ENCODE measurements at regions not wholly inside any gene's neighbourhood (a gene's known extent, or its start where the extent isn't known, plus 50 kb on each side); places are given as distances from the start of the nearest gene placed in this dataset.

- no peak for TF ChIP-seq STAT3 (IDR thresholded peaks at IDR 0.05; ENCODE audit: low read depth, low read length)
- TF ChIP-seq, protein P1, sequence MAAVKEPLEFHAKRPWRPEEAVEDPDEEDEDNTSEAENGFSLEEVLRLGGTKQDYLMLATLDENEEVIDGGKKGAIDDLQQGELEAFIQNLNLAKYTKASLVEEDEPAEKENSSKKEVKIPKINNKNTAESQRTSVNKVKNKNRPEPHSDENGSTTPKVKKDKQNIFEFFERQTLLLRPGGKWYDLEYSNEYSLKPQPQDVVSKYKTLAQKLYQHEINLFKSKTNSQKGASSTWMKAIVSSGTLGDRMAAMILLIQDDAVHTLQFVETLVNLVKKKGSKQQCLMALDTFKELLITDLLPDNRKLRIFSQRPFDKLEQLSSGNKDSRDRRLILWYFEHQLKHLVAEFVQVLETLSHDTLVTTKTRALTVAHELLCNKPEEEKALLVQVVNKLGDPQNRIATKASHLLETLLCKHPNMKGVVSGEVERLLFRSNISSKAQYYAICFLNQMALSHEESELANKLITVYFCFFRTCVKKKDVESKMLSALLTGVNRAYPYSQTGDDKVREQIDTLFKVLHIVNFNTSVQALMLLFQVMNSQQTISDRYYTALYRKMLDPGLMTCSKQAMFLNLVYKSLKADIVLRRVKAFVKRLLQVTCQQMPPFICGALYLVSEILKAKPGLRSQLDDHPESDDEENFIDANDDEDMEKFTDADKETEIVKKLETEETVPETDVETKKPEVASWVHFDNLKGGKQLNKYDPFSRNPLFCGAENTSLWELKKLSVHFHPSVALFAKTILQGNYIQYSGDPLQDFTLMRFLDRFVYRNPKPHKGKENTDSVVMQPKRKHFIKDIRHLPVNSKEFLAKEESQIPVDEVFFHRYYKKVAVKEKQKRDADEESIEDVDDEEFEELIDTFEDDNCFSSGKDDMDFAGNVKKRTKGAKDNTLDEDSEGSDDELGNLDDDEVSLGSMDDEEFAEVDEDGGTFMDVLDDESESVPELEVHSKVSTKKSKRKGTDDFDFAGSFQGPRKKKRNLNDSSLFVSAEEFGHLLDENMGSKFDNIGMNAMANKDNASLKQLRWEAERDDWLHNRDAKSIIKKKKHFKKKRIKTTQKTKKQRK (IDR thresholded peaks at IDR 0.05; ENCODE audit: low read depth, low read length) = no peak
Observed at GRCh38 chrX:5650904-5651303, 577.8 kb downstream of the NLGN4X start.

Measured in GM12878 (cell line).